ENCODE measurements at regions not wholly inside any gene's neighbourhood (a gene's known extent, or its start where the extent isn't known, plus 50 kb on each side); places are given as distances from the start of the nearest gene placed in this dataset.

GRCh38 chr14:44639781-44640385 is 132.8 kb upstream of the FSCB start:
- no peaks in the 10 kb centered on the region for H3K27me3 ChIP-seq (ENCODE audit: control insufficient read depth, insufficient read depth, low read length)
- DNase-seq (no peak), FAIRE-seq (no peak)
- H3K4me1 ChIP-seq (ENCODE audit: control insufficient read depth in 2 of 3, insufficient read depth in 2 of 3, low read depth in 1 of 3, low read length in 3 of 3), result no peaks in the 10 kb centered on the region
- no peaks in the 10 kb centered on the region for H3K9me3 ChIP-seq (ENCODE audit: control insufficient read depth in 2 of 3, insufficient read depth in 1 of 3, low read length in 3 of 3)
- H3K9ac ChIP-seq (ENCODE audit: low read length in 3 of 3), result no peak overlapping the region
- H3K4me3 ChIP-seq (ENCODE audit: low read length in 3 of 3), result no peak overlapping the region
- no peak for TF ChIP-seq CTCF (IDR thresholded peaks at IDR 0.05; ENCODE audit: borderline replicate concordance, extremely low read depth, insufficient read depth)
- H3K36me3 ChIP-seq (ENCODE audit: control insufficient read depth in 2 of 3, insufficient read depth in 3 of 3, low read length in 3 of 3), result no peaks in the 10 kb centered on the region
- H3K27ac ChIP-seq (ENCODE audit: low read depth in 2 of 2, low read length in 2 of 2), result no peak overlapping the region
- intact Hi-C loops (cut with DNase I), result no loop called here

GRCh38 chr14:44634692-44635091 is 127.6 kb upstream of the FSCB start:
- no peaks in the 10 kb centered on the region for H3K4me1 ChIP-seq (ENCODE audit: control insufficient read depth in 2 of 3, insufficient read depth in 2 of 3, low read depth in 1 of 3, low read length in 3 of 3)
- no peak overlapping the region for H3K9ac ChIP-seq (ENCODE audit: low read length in 3 of 3)
- intact Hi-C loops (cut with DNase I), result no loop called here
- H3K4me3 ChIP-seq (ENCODE audit: low read length in 3 of 3), result no peak overlapping the region
- H3K9me3 ChIP-seq (ENCODE audit: control insufficient read depth in 2 of 3, insufficient read depth in 1 of 3, low read length in 3 of 3), result no peaks in the 10 kb centered on the region
- H3K27me3 ChIP-seq (ENCODE audit: control insufficient read depth, insufficient read depth, low read length), result no peaks in the 10 kb centered on the region
- FAIRE-seq (no peak), DNase-seq (no peak)
- no peak overlapping the region for H3K27ac ChIP-seq (ENCODE audit: low read depth in 2 of 2, low read length in 2 of 2)
- no peak for TF ChIP-seq CTCF (IDR thresholded peaks at IDR 0.05; ENCODE audit: borderline replicate concordance, extremely low read depth, insufficient read depth)
- H3K36me3 ChIP-seq (ENCODE audit: control insufficient read depth in 2 of 3, insufficient read depth in 3 of 3, low read length in 3 of 3), result no peaks in the 10 kb centered on the region

- DNase-seq (no peak), FAIRE-seq (no peak)
- no peaks in the 10 kb centered on the region for H3K27me3 ChIP-seq (ENCODE audit: control insufficient read depth, insufficient read depth, low read length)
- intact Hi-C loops (cut with DNase I), result no loop called here
- no peak for TF ChIP-seq CTCF (IDR thresholded peaks at IDR 0.05; ENCODE audit: borderline replicate concordance, extremely low read depth, insufficient read depth)
- H3K9me3 ChIP-seq (ENCODE audit: control insufficient read depth in 2 of 3, insufficient read depth in 1 of 3, low read length in 3 of 3), result no peaks in the 10 kb centered on the region
- H3K4me3 ChIP-seq (ENCODE audit: low read length in 3 of 3), result no peak overlapping the region
- no peak overlapping the region for H3K27ac ChIP-seq (ENCODE audit: low read depth in 2 of 2, low read length in 2 of 2)
- no peak overlapping the region for H3K9ac ChIP-seq (ENCODE audit: low read length in 3 of 3)
- H3K4me1 ChIP-seq (ENCODE audit: control insufficient read depth in 2 of 3, insufficient read depth in 2 of 3, low read depth in 1 of 3, low read length in 3 of 3), result no peaks in the 10 kb centered on the region
- H3K36me3 ChIP-seq (ENCODE audit: control insufficient read depth in 2 of 3, insufficient read depth in 3 of 3, low read length in 3 of 3), result no peaks in the 10 kb centered on the region
Observed at GRCh38 chr14:44626423-44626822, 119.3 kb upstream of the FSCB start.

GRCh38 chr14:44625098-44625497 is 118.0 kb upstream of the FSCB start:
- Histone ChIP-seq H3K4me3 (ENCODE audit: low read length in 3 of 3) (no peak overlapping the region), H3K4me1 (ENCODE audit: control insufficient read depth in 2 of 3, insufficient read depth in 2 of 3, low read depth in 1 of 3, low read length in 3 of 3) (no peaks in the 10 kb centered on the region), H3K36me3 (ENCODE audit: control insufficient read depth in 2 of 3, insufficient read depth in 3 of 3, low read length in 3 of 3) (no peaks in the 10 kb centered on the region), H3K9me3 (ENCODE audit: control insufficient read depth in 2 of 3, insufficient read depth in 1 of 3, low read length in 3 of 3) (no peaks in the 10 kb centered on the region), H3K27ac (ENCODE audit: low read depth in 2 of 2, low read length in 2 of 2) (no peak overlapping the region), H3K27me3 (ENCODE audit: control insufficient read depth, insufficient read depth, low read length) (no peaks in the 10 kb centered on the region), H3K9ac (ENCODE audit: low read length in 3 of 3) (no peak overlapping the region)
- DNase-seq, result no peak
- no peak for TF ChIP-seq CTCF (IDR thresholded peaks at IDR 0.05; ENCODE audit: borderline replicate concordance, extremely low read depth, insufficient read depth)
- intact Hi-C loops (cut with DNase I), result no loop called here
- no peak for FAIRE-seq
